CD4-positive, alpha-beta T cell (primary cell): ENCODE measurements at regions not wholly inside any gene's neighbourhood (a gene's known extent, or its start where the extent isn't known, plus 50 kb on each side); places are given as distances from the start of the nearest gene placed in this dataset.

ENCODE experiments used
- ATAC-seq: fragments of 200-7000 bp; cut with Tn5 transposase; one replicate; pipeline ENCODE4 v1.10.0; 2022; ENCODE audit warnings: mild to moderate bottlenecking; ENCODE audit not compliant: poor library complexity
- CTCF ChIA-PET: fragments of 350-600 bp; sonication (Branson Sonifier 250); formaldehyde crosslinking; loops from one replicate; lab custom pipeline; 2021; ENCODE audit warnings: antibody characterized with exemption, inconsistent platforms; lab: Charles Lee
- POLR2A ChIA-PET: fragments of 350-600 bp; sonication (Branson Sonifier 250); formaldehyde crosslinking; loops from one replicate; lab custom pipeline; 2021; ENCODE audit warnings: antibody characterized with exemption, inconsistent platforms; lab: Charles Lee
- DNase-seq, 14 experiments: peaks; one replicate each; pipeline ENCODE4 v3.0.0-alpha.2; 2013 to 2020; ENCODE audit warnings: mixed read lengths in 2 of 14
- H3K27ac ChIP-seq, 2 donors: one replicate each; pipeline versions ENCODE4 v1.5.1 to v1.7.0; 2013; ENCODE audit warnings: low read length in 2 of 2, low read depth in 1 of 2, mild to moderate bottlenecking in 1 of 2
- H3K27me3 ChIP-seq, 2 experiments: 1 replicate in 1 of 2; 2 replicates in 1 of 2; pipeline versions ENCODE4 v1.6.1 to v1.7.0; 2013; ENCODE audit warnings: low read length in 2 of 2, control low read depth in 1 of 2, mild to moderate bottlenecking in 1 of 2, moderate library complexity in 1 of 2; ENCODE audit not compliant: insufficient read depth in 2 of 2, control insufficient read depth in 1 of 2
- H3K36me3 ChIP-seq: one replicate; pipeline ENCODE4 v1.6.1; 2013; ENCODE audit warnings: low read length, control low read depth; ENCODE audit not compliant: insufficient read depth
- H3K4me1 ChIP-seq: one replicate; pipeline ENCODE4 v1.6.1; 2013; ENCODE audit warnings: low read length, control low read depth; ENCODE audit not compliant: insufficient read depth
- H3K4me3 ChIP-seq: one replicate; pipeline ENCODE4 v1.5.1; 2013; ENCODE audit warnings: mild to moderate bottlenecking, low read length, moderate library complexity
- H3K9me3 ChIP-seq, 2 experiments: 1 replicate in 1 of 2; 2 replicates in 1 of 2; pipeline versions ENCODE4 v1.6.1 to v1.7.0; 2013; ENCODE audit warnings: low read length in 2 of 2, mild to moderate bottlenecking in 2 of 2, control low read depth in 1 of 2, moderate library complexity in 1 of 2; ENCODE audit not compliant: control insufficient read depth in 1 of 2, insufficient read depth in 1 of 2
- H3K27ac Mint-ChIP-seq: one replicate; pipeline ENCODE4 v1.8.0; 2020; ENCODE audit warnings: mixed read lengths
- H3K27me3 Mint-ChIP-seq: one replicate; pipeline ENCODE4 v1.8.0; 2021; ENCODE audit warnings: mixed read lengths
- H3K36me3 Mint-ChIP-seq: one replicate; pipeline ENCODE4 v1.8.0; 2021; ENCODE audit warnings: low read depth, mixed read lengths
- H3K4me1 Mint-ChIP-seq: one replicate; pipeline ENCODE4 v1.8.0; 2021; ENCODE audit warnings: low read depth, mixed read lengths
- H3K4me3 Mint-ChIP-seq: one replicate; pipeline ENCODE4 v1.8.0; 2020; ENCODE audit warnings: mild to moderate bottlenecking, mixed read lengths
- H3K9me3 Mint-ChIP-seq: one replicate; pipeline ENCODE4 v1.8.0; 2020; ENCODE audit warnings: mixed read lengths
- intact Hi-C, 2 experiments: fragments of 100-400 bp; cut with DNase I in 1 of 2; cut with micrococcal nuclease in 1 of 2; formaldehyde crosslinking; loops; one replicate each; pipeline versions ENCODE4 v1.15.1 to v1.9.0; 2023 to 2025; cut with DNase I, micrococcal nuclease
- TF ChIP-seq, protein P1 (sequence below): fragments of 200-600 bp; IDR thresholded peaks from one replicate; pipeline ENCODE4 v1.8.0; 2022; ENCODE audit warnings: antibody characterized with exemption, mild to moderate bottlenecking

- no peak for ATAC-seq
- Histone ChIP-seq H3K27me3 (no peaks in the 10 kb centered on the region), H3K36me3 (no peaks in the 10 kb centered on the region), H3K4me1 (no peaks in the 10 kb centered on the region), H3K9me3 (no peaks in the 10 kb centered on the region), H3K4me3 (no peak overlapping the region), H3K27ac (no peak overlapping the region)
- Mint-ChIP-seq H3K4me1 (no peaks in the 10 kb centered on the region), H3K27ac (no peak overlapping the region), H3K9me3 (no peaks in the 10 kb centered on the region), H3K27me3 (peaks cover 6% of the 10 kb centered on the region), H3K36me3 (no peaks in the 10 kb centered on the region), H3K4me3 (no peak overlapping the region)
- TF ChIP-seq, protein P1, sequence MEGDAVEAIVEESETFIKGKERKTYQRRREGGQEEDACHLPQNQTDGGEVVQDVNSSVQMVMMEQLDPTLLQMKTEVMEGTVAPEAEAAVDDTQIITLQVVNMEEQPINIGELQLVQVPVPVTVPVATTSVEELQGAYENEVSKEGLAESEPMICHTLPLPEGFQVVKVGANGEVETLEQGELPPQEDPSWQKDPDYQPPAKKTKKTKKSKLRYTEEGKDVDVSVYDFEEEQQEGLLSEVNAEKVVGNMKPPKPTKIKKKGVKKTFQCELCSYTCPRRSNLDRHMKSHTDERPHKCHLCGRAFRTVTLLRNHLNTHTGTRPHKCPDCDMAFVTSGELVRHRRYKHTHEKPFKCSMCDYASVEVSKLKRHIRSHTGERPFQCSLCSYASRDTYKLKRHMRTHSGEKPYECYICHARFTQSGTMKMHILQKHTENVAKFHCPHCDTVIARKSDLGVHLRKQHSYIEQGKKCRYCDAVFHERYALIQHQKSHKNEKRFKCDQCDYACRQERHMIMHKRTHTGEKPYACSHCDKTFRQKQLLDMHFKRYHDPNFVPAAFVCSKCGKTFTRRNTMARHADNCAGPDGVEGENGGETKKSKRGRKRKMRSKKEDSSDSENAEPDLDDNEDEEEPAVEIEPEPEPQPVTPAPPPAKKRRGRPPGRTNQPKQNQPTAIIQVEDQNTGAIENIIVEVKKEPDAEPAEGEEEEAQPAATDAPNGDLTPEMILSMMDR = no peak
- ChIA-PET CTCF (no interaction called here), POLR2A (no interaction called here)
- intact Hi-C loops = no loop called here
- DNase-seq = no peak
These were observed 432.0 kb downstream of the SETD4 start for GRCh38 chr21:35628316-35628715.

- Histone ChIP-seq H3K4me1 (no peaks in the 10 kb centered on the region), H3K27me3 (no peaks in the 10 kb centered on the region), H3K27ac (no peak overlapping the region), H3K9me3 (no peaks in the 10 kb centered on the region), H3K4me3 (no peak overlapping the region), H3K36me3 (no peaks in the 10 kb centered on the region)
- intact Hi-C loops = no loop called here
- Mint-ChIP-seq H3K27ac (no peak overlapping the region), H3K27me3 (peaks cover 6% of the 10 kb centered on the region), H3K36me3 (no peaks in the 10 kb centered on the region), H3K9me3 (no peaks in the 10 kb centered on the region), H3K4me1 (no peaks in the 10 kb centered on the region), H3K4me3 (no peak overlapping the region)
- CTCF ChIA-PET = interaction anchor here (0.7 kb wide), 1 partner anchor 12 kb away, joined by 3 read pairs; no protein-coding TSS in a partner anchor
- POLR2A ChIA-PET = no interaction called here
- ATAC-seq (no peak), DNase-seq (no peak)
- TF ChIP-seq, protein P1 = no peak
These were observed 432.9 kb downstream of the SETD4 start for GRCh38 chr21:35627462-35627861.

DNA sequence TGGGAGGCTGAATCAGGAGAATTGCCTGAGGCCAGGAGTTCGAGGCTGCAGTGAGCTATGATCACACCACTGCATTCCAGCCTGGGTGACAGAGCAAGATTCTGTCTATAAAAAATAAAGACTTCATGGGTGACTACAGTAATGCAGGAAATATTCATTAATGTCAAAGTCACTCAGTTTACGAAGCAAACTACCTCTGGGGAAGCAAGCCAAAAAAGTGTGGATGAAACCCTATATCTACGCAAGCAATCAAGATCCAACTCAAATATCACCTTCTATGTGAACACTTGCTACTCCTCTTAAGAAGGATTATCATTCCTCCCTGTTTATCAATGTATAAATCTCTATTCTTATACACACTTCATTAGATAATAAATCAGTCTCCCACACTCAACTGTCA lies 434.8 kb downstream of the SETD4 start:
- Histone ChIP-seq H3K4me3 (no peak overlapping the region), H3K27ac (no peak overlapping the region), H3K4me1 (no peaks in the 10 kb centered on the region), H3K36me3 (no peaks in the 10 kb centered on the region), H3K9me3 (no peaks in the 10 kb centered on the region), H3K27me3 (no peaks in the 10 kb centered on the region)
- H3K27me3 Mint-ChIP-seq = peaks cover 6% of the 10 kb centered on the region
- no peaks in the 10 kb centered on the region for H3K4me1 Mint-ChIP-seq
- ATAC-seq (no peak), DNase-seq (no peak)
- intact Hi-C loops = no loop called here
- no peaks in the 10 kb centered on the region for H3K9me3 Mint-ChIP-seq
- no peak overlapping the region for H3K4me3 Mint-ChIP-seq
- POLR2A ChIA-PET = interaction anchor here (1.3 kb wide), 1 partner anchor 9 kb away, joined by 3 read pairs; no protein-coding TSS in a partner anchor
- H3K27ac Mint-ChIP-seq = no peak overlapping the region
- TF ChIP-seq, protein P1 = no peak
- CTCF ChIA-PET = no interaction called here
- H3K36me3 Mint-ChIP-seq = no peaks in the 10 kb centered on the region
